Caco-2 (cell line): ENCODE measurements at regions not wholly inside any gene's neighbourhood (a gene's known extent, or its start where the extent isn't known, plus 50 kb on each side); places are given as distances from the start of the nearest gene placed in this dataset.

Source experiments
- BruUV-seq: library from RNA; stranded (reverse); fragments of 400-500 nt; replicated peaks from 2 replicates; lab custom pipeline; 2021; lab: Mats Ljungman, UMichigan
- CTCF ChIA-PET: fragments of 300-600 bp; sonication (Branson Sonifier 250); formaldehyde crosslinking; loops from one replicate; lab custom pipeline; 2022; ENCODE audit warnings: antibody characterized with exemption; lab: Charles Lee
- POLR2A ChIA-PET: fragments of 300-600 bp; sonication (Branson Sonifier 250); formaldehyde crosslinking; loops from one replicate; lab custom pipeline; 2022; ENCODE audit warnings: antibody characterized with exemption; lab: Charles Lee
- DNase-seq, 2 experiments: peaks; one replicate each; pipeline versions ENCODE4 v3.0.0 to v3.0.0-alpha.2; 2020 to 2022
- H3K27me3 ChIP-seq: replicated peaks from 2 replicates; pipeline ENCODE4 v1.6.0; 2011; ENCODE audit warnings: low read length; ENCODE audit not compliant: control insufficient read depth, insufficient read depth
- H3K36me3 ChIP-seq: 2 replicates; pipeline ENCODE4 v1.5.1; 2011; ENCODE audit warnings: low read length; ENCODE audit not compliant: control insufficient read depth, insufficient read depth
- H3K4me1 ChIP-seq: fragments of 250-450 bp; sonication (Bioruptor Pico); 2 replicates; pipeline ENCODE4 v1.5.1; 2020; ENCODE audit warnings: mild to moderate bottlenecking
- H3K4me3 ChIP-seq: 2 replicates; pipeline ENCODE4 v1.5.1; 2011; ENCODE audit warnings: low read depth, mild to moderate bottlenecking, control low read depth, low read length
- H3K9me3 ChIP-seq: fragments of 250-450 bp; sonication (Bioruptor Pico); 2 replicates; pipeline ENCODE4 v1.5.1; 2020; ENCODE audit warnings: mild to moderate bottlenecking, moderate library complexity
- H3K27ac Mint-ChIP-seq: one replicate; pipeline ENCODE4 v1.8.0; 2022; ENCODE audit warnings: mixed read lengths; ENCODE audit not compliant: unreplicated experiment
- H3K27me3 Mint-ChIP-seq: one replicate; pipeline ENCODE4 v1.8.0; 2022; ENCODE audit warnings: mixed read lengths; ENCODE audit not compliant: insufficient read depth, unreplicated experiment
- H3K36me3 Mint-ChIP-seq: one replicate; pipeline ENCODE4 v1.8.0; 2022; ENCODE audit warnings: mild to moderate bottlenecking, mixed read lengths; ENCODE audit not compliant: insufficient read depth, unreplicated experiment
- H3K4me1 Mint-ChIP-seq: one replicate; pipeline ENCODE4 v1.8.0; 2022; ENCODE audit warnings: low read depth, mixed read lengths; ENCODE audit not compliant: unreplicated experiment
- H3K4me3 Mint-ChIP-seq: one replicate; pipeline ENCODE4 v1.8.0; 2022; ENCODE audit warnings: mild to moderate bottlenecking, moderate library complexity, mixed read lengths; ENCODE audit not compliant: unreplicated experiment
- H3K9me3 Mint-ChIP-seq: one replicate; pipeline ENCODE4 v1.8.0; 2022; ENCODE audit warnings: mixed read lengths; ENCODE audit not compliant: unreplicated experiment
- CTCF ChIP-seq, 2 experiments: fragments of 200-600 bp in 1 of 2; IDR thresholded peaks; 1 replicate in 1 of 2; 2 replicates in 1 of 2; pipeline versions ENCODE4 v1.5.1 to v1.8.0; 2011 to 2022; ENCODE audit warnings: antibody characterized with exemption in 1 of 2, control low read depth in 1 of 2, inconsistent platforms in 1 of 2, low read depth in 1 of 2, low read length in 1 of 2, mild to moderate bottlenecking in 1 of 2, moderate library complexity in 1 of 2; ENCODE audit not compliant: insufficient read depth in 1 of 2, severe bottlenecking in 1 of 2, unreplicated experiment in 1 of 2
- intact Hi-C: fragments of 100-400 bp; cut with micrococcal nuclease; formaldehyde crosslinking; loops from one replicate; pipeline ENCODE4 v1.10.0; 2022; ENCODE audit not compliant: unreplicated experiment

GRCh38 chrX:73348977-73349376 is 97.9 kb upstream of the CDX4 start:
- Histone ChIP-seq H3K4me1 (no peaks in the 10 kb centered on the region), H3K9me3 (no peaks in the 10 kb centered on the region), H3K4me3 (no peak overlapping the region), H3K27me3 (no peaks in the 10 kb centered on the region), H3K36me3 (no peaks in the 10 kb centered on the region)
- TF ChIP-seq CTCF (IDR thresholded peaks at IDR 0.05; ENCODE audit: insufficient read depth in 1 of 2, low read depth in 1 of 2, low read length in 1 of 2, severe bottlenecking in 1 of 2, unreplicated experiment in 1 of 2), result no peak
- no peak overlapping the region for H3K27ac Mint-ChIP-seq
- H3K9me3 Mint-ChIP-seq, result no peaks in the 10 kb centered on the region
- ChIA-PET POLR2A (no interaction called here), CTCF (no interaction called here)
- no peaks in the 10 kb centered on the region for H3K36me3 Mint-ChIP-seq
- intact Hi-C loops, result no loop called here
- no peak overlapping the region for H3K4me3 Mint-ChIP-seq
- no peak for DNase-seq
- no TSS peak for BruUV-seq
- H3K27me3 Mint-ChIP-seq, result no peaks in the 10 kb centered on the region
- H3K4me1 Mint-ChIP-seq, result no peaks in the 10 kb centered on the region

GRCh38 chrX:73337366-73337765 is 109.5 kb upstream of the CDX4 start:
- BruUV-seq, result no TSS peak
- intact Hi-C loops, result no loop called here
- Histone ChIP-seq H3K9me3 (no peaks in the 10 kb centered on the region), H3K4me3 (no peak overlapping the region), H3K36me3 (no peaks in the 10 kb centered on the region), H3K4me1 (no peaks in the 10 kb centered on the region), H3K27me3 (no peaks in the 10 kb centered on the region)
- H3K9me3 Mint-ChIP-seq, result peaks cover 9% of the 10 kb centered on the region
- H3K4me3 Mint-ChIP-seq, result no peak overlapping the region
- CTCF ChIA-PET, result no interaction called here
- no peaks in the 10 kb centered on the region for H3K36me3 Mint-ChIP-seq
- POLR2A ChIA-PET, result no interaction called here
- DNase-seq, result no peak
- H3K27ac Mint-ChIP-seq, result no peak overlapping the region
- H3K4me1 Mint-ChIP-seq, result no peaks in the 10 kb centered on the region
- TF ChIP-seq CTCF (IDR thresholded peaks at IDR 0.05; ENCODE audit: insufficient read depth in 1 of 2, low read depth in 1 of 2, low read length in 1 of 2, severe bottlenecking in 1 of 2, unreplicated experiment in 1 of 2), result no peak
- H3K27me3 Mint-ChIP-seq, result no peaks in the 10 kb centered on the region

GRCh38 chrX:73289039-73289438 is 74.4 kb upstream of the NAP1L2 start:
- no peaks in the 10 kb centered on the region for H3K9me3 ChIP-seq
- no peaks in the 10 kb centered on the region for H3K27me3 Mint-ChIP-seq
- no peaks in the 10 kb centered on the region for H3K36me3 Mint-ChIP-seq
- H3K27me3 ChIP-seq, result no peaks in the 10 kb centered on the region
- TF ChIP-seq CTCF (IDR thresholded peaks at IDR 0.05; ENCODE audit: insufficient read depth in 1 of 2, low read depth in 1 of 2, low read length in 1 of 2, severe bottlenecking in 1 of 2, unreplicated experiment in 1 of 2), result no peak
- no peak overlapping the region for H3K27ac Mint-ChIP-seq
- H3K4me1 Mint-ChIP-seq, result no peaks in the 10 kb centered on the region
- ChIA-PET POLR2A (no interaction called here), CTCF (no interaction called here)
- no peak for DNase-seq
- H3K4me3 Mint-ChIP-seq, result no peak overlapping the region
- H3K9me3 Mint-ChIP-seq, result no peaks in the 10 kb centered on the region
- no peak overlapping the region for H3K4me3 ChIP-seq
- H3K36me3 ChIP-seq, result no peaks in the 10 kb centered on the region
- BruUV-seq, result no TSS peak
- intact Hi-C loops, result no loop called here
- H3K4me1 ChIP-seq, result no peaks in the 10 kb centered on the region
